HEK293 (cell line): ENCODE measurements at regions not wholly inside any gene's neighbourhood (a gene's known extent, or its start where the extent isn't known, plus 50 kb on each side); places are given as distances from the start of the nearest gene placed in this dataset.

Experiments
- CTCF ChIA-PET: fragments of 350-600 bp; formaldehyde crosslinking; extraction: SDS; loops from one replicate; lab custom pipeline; 2021; ENCODE audit warnings: antibody characterized with exemption; lab: Yijun Ruan, JAX
- POLR2A ChIA-PET: fragments of 300-600 bp; formaldehyde crosslinking; extraction: SDS; loops from one replicate; lab custom pipeline; 2020; ENCODE audit warnings: antibody characterized with exemption, inconsistent platforms; lab: Yijun Ruan, JAX
- H3K27ac ChIP-seq: fragments of 200-500 bp; sonication (Bioruptor generic); 2 replicates; pipeline ENCODE4 v1.5.1; 2014; ENCODE audit warnings: low read depth, low read length, control low read depth, inconsistent platforms; ENCODE audit errors: extremely low read depth
- H3K36me3 ChIP-seq, 2 experiments: fragments of 200-500 bp in 1 of 2; sonication (Bioruptor generic) in 1 of 2; 1 replicate in 1 of 2; 2 replicates in 1 of 2; pipeline ENCODE4 v1.5.1; 2014 to 2017; ENCODE audit warnings: inconsistent platforms in 2 of 2, low read length in 2 of 2; ENCODE audit not compliant: control insufficient read depth in 2 of 2, insufficient read depth in 1 of 2
- H3K4me1 ChIP-seq: fragments of 200-500 bp; sonication (Bioruptor generic); 2 replicates; pipeline ENCODE4 v1.5.1; 2014; ENCODE audit warnings: mild to moderate bottlenecking, low read length, inconsistent platforms; ENCODE audit not compliant: control insufficient read depth, insufficient read depth
- H3K4me3 ChIP-seq: 2 replicates; pipeline ENCODE4 v1.5.1; 2011; ENCODE audit warnings: low read depth, mild to moderate bottlenecking, control low read depth, low read length, moderate library complexity
- H3K9me3 ChIP-seq: fragments of 200-500 bp; sonication (Bioruptor generic); 2 replicates; pipeline ENCODE4 v1.5.1; 2014; ENCODE audit warnings: low read depth, low read length, inconsistent platforms; ENCODE audit not compliant: control insufficient read depth, insufficient read depth
- PATZ1 ChIP-seq: fragments of 450-650 bp; formaldehyde crosslinking; IDR thresholded peaks from 2 replicates; pipeline ENCODE4 v1.5.1; 2016; ENCODE audit warnings: missing biosample characterization, missing genetic modification characterization
- PRDM1 ChIP-seq: fragments of 450-650 bp; formaldehyde crosslinking; IDR thresholded peaks from 2 replicates; pipeline ENCODE4; 2016; ENCODE audit warnings: missing biosample characterization, missing genetic modification characterization
- REPIN1 ChIP-seq: fragments of 450-650 bp; formaldehyde crosslinking; IDR thresholded peaks from 2 replicates; pipeline ENCODE4 v1.5.1; 2017; ENCODE audit warnings: missing biosample characterization, missing genetic modification characterization, low read depth
- SALL2 ChIP-seq: fragments of 450-650 bp; formaldehyde crosslinking; IDR thresholded peaks from 2 replicates; pipeline ENCODE4 v1.5.0; 2017; ENCODE audit warnings: missing biosample characterization, mild to moderate bottlenecking, missing genetic modification characterization, borderline replicate concordance
- ZBTB21 ChIP-seq: fragments of 450-650 bp; formaldehyde crosslinking; IDR thresholded peaks from 2 replicates; pipeline ENCODE4 v1.5.1; 2017; ENCODE audit warnings: missing biosample characterization, missing genetic modification characterization
- ZBTB7A ChIP-seq: fragments of 450-650 bp; formaldehyde crosslinking; IDR thresholded peaks from 2 replicates; pipeline ENCODE4 v1.5.1; 2016; ENCODE audit warnings: low read depth, missing biosample characterization, missing genetic modification characterization
- ZBTB8A ChIP-seq: fragments of 450-650 bp; formaldehyde crosslinking; IDR thresholded peaks from 2 replicates; pipeline ENCODE4 v1.5.1; 2016; ENCODE audit warnings: missing biosample characterization, missing genetic modification characterization
- ZNF112 ChIP-seq: fragments of 450-650 bp; formaldehyde crosslinking; IDR thresholded peaks from 2 replicates; pipeline ENCODE4 v1.5.0; 2017; ENCODE audit warnings: missing biosample characterization, missing genetic modification characterization
- ZNF133 ChIP-seq: fragments of 450-650 bp; formaldehyde crosslinking; IDR thresholded peaks from 2 replicates; pipeline ENCODE4 v1.5.1; 2016; ENCODE audit warnings: missing biosample characterization, missing genetic modification characterization
- ZNF138 ChIP-seq: fragments of 450-650 bp; formaldehyde crosslinking; IDR thresholded peaks from 2 replicates; pipeline ENCODE4 v1.5.1; 2016; ENCODE audit warnings: missing biosample characterization, missing genetic modification characterization, borderline replicate concordance
- ZNF175 ChIP-seq: fragments of 450-650 bp; formaldehyde crosslinking; IDR thresholded peaks from 2 replicates; pipeline ENCODE4 v1.5.1; 2016; ENCODE audit warnings: missing biosample characterization, missing genetic modification characterization
- ZNF214 ChIP-seq: fragments of 450-650 bp; formaldehyde crosslinking; IDR thresholded peaks from 2 replicates; pipeline ENCODE4 v1.5.1; 2017; ENCODE audit warnings: missing biosample characterization, mild to moderate bottlenecking, missing genetic modification characterization, borderline replicate concordance
- ZNF335 ChIP-seq: fragments of 450-650 bp; formaldehyde crosslinking; conservative IDR thresholded peaks from 2 replicates; pipeline ENCODE4 v1.5.1; 2016; ENCODE audit warnings: missing biosample characterization, missing genetic modification characterization
- ZNF433 ChIP-seq: fragments of 450-650 bp; formaldehyde crosslinking; IDR thresholded peaks from 2 replicates; pipeline ENCODE4 v1.5.1; 2016; ENCODE audit warnings: missing biosample characterization, missing genetic modification characterization, low read depth
- ZNF449 ChIP-seq: fragments of 450-650 bp; formaldehyde crosslinking; IDR thresholded peaks from 2 replicates; pipeline ENCODE4 v1.5.1; 2017; ENCODE audit warnings: missing biosample characterization, mild to moderate bottlenecking, missing genetic modification characterization, moderate library complexity
- ZNF513 ChIP-seq: fragments of 450-650 bp; IDR thresholded peaks from 2 replicates; pipeline ENCODE4 v1.5.1; 2018; ENCODE audit warnings: missing biosample characterization, missing genetic modification characterization
- ZNF518A ChIP-seq: fragments of 450-650 bp; formaldehyde crosslinking; conservative IDR thresholded peaks from 2 replicates; pipeline ENCODE4 v1.5.1; 2016; ENCODE audit warnings: low read depth, missing biosample characterization, missing genetic modification characterization
- ZNF529 ChIP-seq: fragments of 450-650 bp; formaldehyde crosslinking; IDR thresholded peaks from 2 replicates; pipeline ENCODE4 v1.5.1; 2017; ENCODE audit warnings: missing genetic modification characterization, missing biosample characterization; ENCODE audit not compliant: insufficient replicate concordance
- ZNF549 ChIP-seq: fragments of 450-650 bp; IDR thresholded peaks from 2 replicates; pipeline ENCODE4 v1.5.1; 2018; ENCODE audit warnings: missing biosample characterization, missing genetic modification characterization, mild to moderate bottlenecking, inconsistent platforms, moderate library complexity
- ZNF555 ChIP-seq: fragments of 450-650 bp; formaldehyde crosslinking; conservative IDR thresholded peaks from 2 replicates; pipeline ENCODE4 v1.5.1; 2017; ENCODE audit warnings: missing biosample characterization, mild to moderate bottlenecking, missing genetic modification characterization, inconsistent platforms
- ZNF658 ChIP-seq: fragments of 450-650 bp; formaldehyde crosslinking; IDR thresholded peaks from 2 replicates; pipeline ENCODE4; 2016; ENCODE audit warnings: missing biosample characterization, missing genetic modification characterization
- ZNF747 ChIP-seq: fragments of 450-650 bp; formaldehyde crosslinking; IDR thresholded peaks from 2 replicates; pipeline ENCODE4 v1.5.1; 2016; ENCODE audit warnings: missing biosample characterization, missing genetic modification characterization
- ZNF843 ChIP-seq: fragments of 450-650 bp; formaldehyde crosslinking; IDR thresholded peaks from 2 replicates; pipeline ENCODE4 v1.5.1; 2016; ENCODE audit warnings: missing biosample characterization, missing genetic modification characterization
- ZSCAN18 ChIP-seq: fragments of 450-650 bp; formaldehyde crosslinking; IDR thresholded peaks from 2 replicates; pipeline ENCODE4 v1.5.1; 2016; ENCODE audit warnings: missing biosample characterization, missing genetic modification characterization

- Histone ChIP-seq H3K9me3 (no peaks in the 10 kb centered on the region), H3K36me3 (no peaks in the 10 kb centered on the region)
- TF ChIP-seq PATZ1 (tag by site-specific recombination), result no peak
- TF ChIP-seq ZNF433 (tag by site-specific recombination), result no peak
- no peak for TF ChIP-seq ZNF335 (tag by site-specific recombination)
- no peak for TF ChIP-seq ZBTB21
- TF ChIP-seq ZNF513, result no peak
- no peak for TF ChIP-seq SALL2 (tag by site-specific recombination)
- no peak for TF ChIP-seq ZNF518A (tag by site-specific recombination)
- no peak for TF ChIP-seq ZNF747
- TF ChIP-seq ZNF555 (tag by site-specific recombination), result no peak
- TF ChIP-seq ZNF138 (tag by site-specific recombination), result no peak
- TF ChIP-seq ZNF133 (tag by site-specific recombination), result no peak
- TF ChIP-seq ZNF843 (tag by site-specific recombination), result no peak
- TF ChIP-seq REPIN1 (tag by site-specific recombination), result no peak
- TF ChIP-seq ZNF449 (tag by site-specific recombination), result no peak
- TF ChIP-seq, all 188 proteins: peak for 0
- H3K4me1 ChIP-seq, result no peaks in the 10 kb centered on the region
- CTCF ChIA-PET, result no interaction called here
- POLR2A ChIA-PET, result no interaction called here
- H3K27ac ChIP-seq, result no peak overlapping the region
- no peak overlapping the region for H3K4me3 ChIP-seq
Measured at GRCh38 chr2:128506534-128506933, 187.9 kb upstream of the HS6ST1 start.

- Histone ChIP-seq H3K4me1 (no peaks in the 10 kb centered on the region), H3K4me3 (no peak overlapping the region), H3K36me3 (no peaks in the 10 kb centered on the region), H3K27ac (no peak overlapping the region), H3K9me3 (no peaks in the 10 kb centered on the region)
- CTCF ChIA-PET, result no interaction called here
- POLR2A ChIA-PET, result no interaction called here
- TF ChIP-seq ZNF549 (tag by site-specific recombination), result no peak
- TF ChIP-seq ZBTB7A, result no peak
- TF ChIP-seq ZBTB8A, result no peak
- TF ChIP-seq ZNF529 (tag by site-specific recombination), result no peak
- TF ChIP-seq ZNF658 (tag by site-specific recombination), result no peak
- no peak for TF ChIP-seq PRDM1 (tag by site-specific recombination)
- no peak for TF ChIP-seq ZNF214 (tag by site-specific recombination)
- no peak for TF ChIP-seq ZNF112 (tag by site-specific recombination)
- TF ChIP-seq ZNF175 (tag by site-specific recombination), result no peak
- no peak for TF ChIP-seq ZSCAN18 (tag by site-specific recombination)
Measured at GRCh38 chr2:128510701-128511397, 192.2 kb upstream of the HS6ST1 start.
